ENCODE measurements at regions not wholly inside any gene's neighbourhood (a gene's known extent, or its start where the extent isn't known, plus 50 kb on each side); places are given as distances from the start of the nearest gene placed in this dataset.

- DNase-seq (ENCODE audit: low spot score) = no peak
- no peak for TF ChIP-seq CTCF (IDR thresholded peaks at IDR 0.05)
- H3K4me3 ChIP-seq = no peak overlapping the region
- no peak overlapping the region for H3K27ac ChIP-seq
These were observed 406.0 kb downstream of the RFC3 start for GRCh38 chr13:34223984-34224383.

GRCh38 chr13:34224877-34225276, 406.9 kb downstream of the RFC3 start:
- TF ChIP-seq CTCF (IDR thresholded peaks at IDR 0.05) = no peak
- Histone ChIP-seq H3K27ac (no peak overlapping the region), H3K4me3 (no peak overlapping the region)
- no peak for DNase-seq (ENCODE audit: low spot score)

GRCh38 chr13:34230271-34230670, 412.3 kb downstream of the RFC3 start:
- H3K27ac ChIP-seq = no peak overlapping the region
- no peak overlapping the region for H3K4me3 ChIP-seq
- no peak for DNase-seq (ENCODE audit: low spot score)
- no peak for TF ChIP-seq CTCF (IDR thresholded peaks at IDR 0.05)

GRCh38 chr13:34241332-34241731, 423.4 kb downstream of the RFC3 start:
- TF ChIP-seq CTCF (IDR thresholded peaks at IDR 0.05) = no peak
- no peak for DNase-seq (ENCODE audit: low spot score)
- Histone ChIP-seq H3K27ac (no peak overlapping the region), H3K4me3 (no peak overlapping the region)

GRCh38 chr13:34243403-34243802, 425.5 kb downstream of the RFC3 start:
- no peak for TF ChIP-seq CTCF (IDR thresholded peaks at IDR 0.05)
- H3K4me3 ChIP-seq = no peak overlapping the region
- DNase-seq (ENCODE audit: low spot score) = no peak
- no peak overlapping the region for H3K27ac ChIP-seq

GRCh38 chr13:34246511-34246910, 428.6 kb downstream of the RFC3 start:
- DNase-seq (ENCODE audit: low spot score) = no peak
- H3K4me3 ChIP-seq = no peak overlapping the region
- H3K27ac ChIP-seq = no peak overlapping the region
- no peak for TF ChIP-seq CTCF (IDR thresholded peaks at IDR 0.05)

- no peak overlapping the region for H3K27ac ChIP-seq
- no peak for DNase-seq (ENCODE audit: low spot score)
- TF ChIP-seq CTCF (IDR thresholded peaks at IDR 0.05) = no peak
- H3K4me3 ChIP-seq = no peak overlapping the region
These were observed 429.6 kb downstream of the RFC3 start for GRCh38 chr13:34247596-34247995.

All from coronary artery (tissue), 2 donors.